ENCODE measurements at regions not wholly inside any gene's neighbourhood (a gene's known extent, or its start where the extent isn't known, plus 50 kb on each side); places are given as distances from the start of the nearest gene placed in this dataset.
"Not testable (repeated sequence)": the region's sequence is repeated elsewhere in the genome, so short reads cannot be mapped to it uniquely, and the experiment has no call there.

DNA sequence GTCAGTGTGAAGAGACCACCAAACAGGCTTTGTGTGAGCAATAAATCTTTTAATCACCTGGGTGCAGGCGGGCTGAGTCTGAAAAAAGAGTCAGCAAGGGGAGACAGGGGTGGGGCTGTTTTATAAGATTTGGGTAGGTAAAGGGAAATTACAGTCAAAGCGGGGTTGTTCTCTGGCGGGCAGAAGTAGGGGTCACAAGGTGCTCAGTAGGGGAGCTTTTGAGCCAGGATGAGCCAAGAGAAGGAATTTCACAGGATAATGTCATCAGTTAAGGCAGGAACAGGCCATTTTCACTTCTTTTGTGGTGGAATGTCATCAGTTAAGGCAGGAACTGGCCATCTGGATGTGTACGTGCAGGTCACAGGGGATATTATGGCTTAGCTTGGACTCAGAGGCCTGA, 372.6 kb upstream of the MEX3C start:
- TF ChIP-seq, protein P1, sequence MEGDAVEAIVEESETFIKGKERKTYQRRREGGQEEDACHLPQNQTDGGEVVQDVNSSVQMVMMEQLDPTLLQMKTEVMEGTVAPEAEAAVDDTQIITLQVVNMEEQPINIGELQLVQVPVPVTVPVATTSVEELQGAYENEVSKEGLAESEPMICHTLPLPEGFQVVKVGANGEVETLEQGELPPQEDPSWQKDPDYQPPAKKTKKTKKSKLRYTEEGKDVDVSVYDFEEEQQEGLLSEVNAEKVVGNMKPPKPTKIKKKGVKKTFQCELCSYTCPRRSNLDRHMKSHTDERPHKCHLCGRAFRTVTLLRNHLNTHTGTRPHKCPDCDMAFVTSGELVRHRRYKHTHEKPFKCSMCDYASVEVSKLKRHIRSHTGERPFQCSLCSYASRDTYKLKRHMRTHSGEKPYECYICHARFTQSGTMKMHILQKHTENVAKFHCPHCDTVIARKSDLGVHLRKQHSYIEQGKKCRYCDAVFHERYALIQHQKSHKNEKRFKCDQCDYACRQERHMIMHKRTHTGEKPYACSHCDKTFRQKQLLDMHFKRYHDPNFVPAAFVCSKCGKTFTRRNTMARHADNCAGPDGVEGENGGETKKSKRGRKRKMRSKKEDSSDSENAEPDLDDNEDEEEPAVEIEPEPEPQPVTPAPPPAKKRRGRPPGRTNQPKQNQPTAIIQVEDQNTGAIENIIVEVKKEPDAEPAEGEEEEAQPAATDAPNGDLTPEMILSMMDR (IDR thresholded peaks at IDR 0.05; ENCODE audit: low read depth, low read length): not testable (repeated sequence)
- TF ChIP-seq EZH2phosphoT487 (IDR thresholded peaks at IDR 0.05; ENCODE audit: low read depth): not testable (repeated sequence)
